Liver (tissue), 8 donors: ENCODE measurements at regions not wholly inside any gene's neighbourhood (a gene's known extent, or its start where the extent isn't known, plus 50 kb on each side); places are given as distances from the start of the nearest gene placed in this dataset.

Source experiments
- DNase-seq: peaks from one replicate; pipeline ENCODE4 v3.0.0-alpha.2; 2017; ENCODE audit warnings: low spot score
- H3K27ac ChIP-seq, 2 donors: one replicate each; pipeline ENCODE4 v1.7.0; 2013; ENCODE audit warnings: inconsistent platforms in 2 of 2, low read length in 2 of 2, control low read depth in 1 of 2, low read depth in 1 of 2, mild to moderate bottlenecking in 1 of 2
- H3K27me3 ChIP-seq, 4 donors: one replicate each; pipeline versions ENCODE4 v1.6.1 to v1.7.0; 2013; ENCODE audit warnings: low read length in 3 of 4, inconsistent platforms in 1 of 4, mild to moderate bottlenecking in 1 of 4, moderate library complexity in 1 of 4; ENCODE audit not compliant: control insufficient read depth in 4 of 4, insufficient read depth in 4 of 4
- H3K36me3 ChIP-seq, 4 donors: one replicate each; pipeline versions ENCODE4 v1.6.1 to v1.7.0; 2013; ENCODE audit warnings: low read length in 3 of 4, mild to moderate bottlenecking in 3 of 4, low read depth in 1 of 4, moderate library complexity in 1 of 4; ENCODE audit not compliant: control insufficient read depth in 4 of 4, insufficient read depth in 3 of 4
- H3K4me1 ChIP-seq, 4 donors: one replicate each; pipeline versions ENCODE4 v1.6.1 to v1.7.0; 2013; ENCODE audit warnings: low read length in 3 of 4, mild to moderate bottlenecking in 3 of 4, moderate library complexity in 1 of 4; ENCODE audit not compliant: control insufficient read depth in 4 of 4, insufficient read depth in 4 of 4
- H3K4me3 ChIP-seq, 3 donors: one replicate each; pipeline versions ENCODE4 v1.6.1 to v1.7.0; 2013; ENCODE audit warnings: low read length in 3 of 3, control low read depth in 1 of 3, low read depth in 1 of 3, mild to moderate bottlenecking in 1 of 3
- H3K9ac ChIP-seq, 2 donors: one replicate each; pipeline ENCODE4 v1.7.0; 2013; ENCODE audit warnings: low read length in 2 of 2, mild to moderate bottlenecking in 2 of 2, moderate library complexity in 2 of 2, control low read depth in 1 of 2, low read depth in 1 of 2
- H3K9me3 ChIP-seq, 4 donors: one replicate each; pipeline versions ENCODE4 v1.6.1 to v1.7.0; 2013; ENCODE audit warnings: low read length in 3 of 4; ENCODE audit not compliant: control insufficient read depth in 4 of 4
- EGR1 ChIP-seq, 2 donors: IDR thresholded peaks; 2 replicates each; pipeline ENCODE4 v1.6.1; 2016 to 2018; ENCODE audit warnings: antibody characterized with exemption in 2 of 2, low read depth in 2 of 2
- FOXA1 ChIP-seq: IDR thresholded peaks from 2 replicates; pipeline ENCODE4 v1.6.1; 2016; ENCODE audit warnings: antibody characterized with exemption
- FOXA2 ChIP-seq: IDR thresholded peaks from 2 replicates; pipeline ENCODE4 v1.6.1; 2016; ENCODE audit warnings: antibody characterized with exemption
- HNF4A ChIP-seq, 2 donors: conservative IDR thresholded peaks; 2 replicates each; pipeline ENCODE4 v1.6.1; 2016; ENCODE audit warnings: antibody characterized with exemption in 2 of 2, mild to moderate bottlenecking in 2 of 2
- JUND ChIP-seq, 2 donors: IDR thresholded peaks; 2 replicates each; pipeline ENCODE4 v1.6.1; 2016; ENCODE audit warnings: antibody characterized with exemption in 2 of 2
- MAX ChIP-seq: IDR thresholded peaks from 2 replicates; pipeline ENCODE4 v1.6.1; 2016; ENCODE audit warnings: antibody characterized with exemption
- NR2F2 ChIP-seq: IDR thresholded peaks from 2 replicates; pipeline ENCODE4 v1.6.1; 2016; ENCODE audit warnings: antibody characterized with exemption
- RAD21 ChIP-seq, 2 donors: IDR thresholded peaks; 2 replicates each; pipeline ENCODE4 v1.6.1; 2016; ENCODE audit warnings: antibody characterized with exemption in 2 of 2, mild to moderate bottlenecking in 2 of 2
- REST ChIP-seq: IDR thresholded peaks from 2 replicates; pipeline ENCODE4 v1.6.1; 2016; ENCODE audit warnings: antibody characterized with exemption, mild to moderate bottlenecking
- RXRA ChIP-seq, 2 donors: IDR thresholded peaks; 2 replicates each; pipeline ENCODE4 v1.6.1; 2017 to 2018; ENCODE audit warnings: antibody characterized with exemption in 2 of 2, mild to moderate bottlenecking in 1 of 2
- SP1 ChIP-seq: IDR thresholded peaks from 2 replicates; pipeline ENCODE4 v1.6.1; 2018; ENCODE audit warnings: antibody characterized with exemption, mild to moderate bottlenecking
- TAF1 ChIP-seq: conservative IDR thresholded peaks from 2 replicates; pipeline ENCODE4 v1.6.1; 2016; ENCODE audit warnings: antibody characterized with exemption, mild to moderate bottlenecking
- WGBS: extraction: QIAGEN DNeasy Blood & Tissue Kit; methylation state at CpG from one replicate; pipeline ENCODE4 v1.1.7; 2013; 5-methylcytosine and 5-hydroxymethylcytosine counted together
- TF ChIP-seq, protein P1 (sequence below): IDR thresholded peaks from 2 replicates; pipeline ENCODE4 v1.6.1; 2016; ENCODE audit warnings: antibody characterized with exemption
- TF ChIP-seq, protein P2 (sequence below): fragments of 150-350 bp; IDR thresholded peaks from 2 replicates; pipeline ENCODE4 v1.5.1; 2017; ENCODE audit warnings: improper control_type of control experiment, low read depth, low read length; ENCODE audit not compliant: missing input control
- donor health status: healthy.
- donor health status: healthy.
- donor health status: healthy.
- donor health status: healthy.
- donor health status: healthy.

DNA sequence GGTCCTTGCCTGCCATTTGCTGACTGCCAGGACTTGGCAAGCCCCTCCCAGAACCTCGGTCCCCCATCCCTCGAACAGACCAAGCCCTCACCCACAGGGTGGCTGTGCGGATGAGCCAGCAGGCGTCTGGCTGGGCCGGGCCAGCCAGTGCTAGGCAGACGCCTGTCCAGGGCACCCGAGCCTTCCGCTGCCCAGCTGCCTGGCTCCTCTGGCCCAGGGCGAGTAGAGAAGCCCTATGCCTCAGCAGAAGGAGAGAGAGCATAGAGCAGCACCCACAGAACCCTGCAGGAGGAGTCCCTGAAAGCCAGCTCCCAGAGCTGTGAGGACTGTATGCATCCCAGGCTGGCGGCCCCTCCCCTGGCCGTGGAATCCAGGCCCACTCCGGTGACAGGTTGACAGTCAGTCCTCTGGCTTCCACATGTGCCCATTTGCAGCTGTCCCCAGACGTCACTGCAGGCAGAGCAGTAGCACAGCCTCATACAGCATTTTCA, 62.1 kb upstream of the GLI2 start:
- no peaks in the 10 kb centered on the region for H3K36me3 ChIP-seq
- TF ChIP-seq FOXA1 (no peak), TAF1 (no peak)
- TF ChIP-seq, protein P1, sequence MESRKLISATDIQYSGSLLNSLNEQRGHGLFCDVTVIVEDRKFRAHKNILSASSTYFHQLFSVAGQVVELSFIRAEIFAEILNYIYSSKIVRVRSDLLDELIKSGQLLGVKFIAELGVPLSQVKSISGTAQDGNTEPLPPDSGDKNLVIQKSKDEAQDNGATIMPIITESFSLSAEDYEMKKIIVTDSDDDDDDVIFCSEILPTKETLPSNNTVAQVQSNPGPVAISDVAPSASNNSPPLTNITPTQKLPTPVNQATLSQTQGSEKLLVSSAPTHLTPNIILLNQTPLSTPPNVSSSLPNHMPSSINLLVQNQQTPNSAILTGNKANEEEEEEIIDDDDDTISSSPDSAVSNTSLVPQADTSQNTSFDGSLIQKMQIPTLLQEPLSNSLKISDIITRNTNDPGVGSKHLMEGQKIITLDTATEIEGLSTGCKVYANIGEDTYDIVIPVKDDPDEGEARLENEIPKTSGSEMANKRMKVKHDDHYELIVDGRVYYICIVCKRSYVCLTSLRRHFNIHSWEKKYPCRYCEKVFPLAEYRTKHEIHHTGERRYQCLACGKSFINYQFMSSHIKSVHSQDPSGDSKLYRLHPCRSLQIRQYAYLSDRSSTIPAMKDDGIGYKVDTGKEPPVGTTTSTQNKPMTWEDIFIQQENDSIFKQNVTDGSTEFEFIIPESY = no peak
- H3K27ac ChIP-seq = no peak overlapping the region
- no peak overlapping the region for H3K9ac ChIP-seq
- no peaks in the 10 kb centered on the region for H3K9me3 ChIP-seq
- no peak overlapping the region for H3K4me3 ChIP-seq
- WGBS = 89% methylated on average over 13 of the region's 13 CpGs
- peaks cover 0 to 5% (median 0%) of the 10 kb centered on the region in 4 donors for H3K27me3 ChIP-seq
- H3K4me1 ChIP-seq = no peaks in the 10 kb centered on the region
- DNase-seq = no peak

DNA sequence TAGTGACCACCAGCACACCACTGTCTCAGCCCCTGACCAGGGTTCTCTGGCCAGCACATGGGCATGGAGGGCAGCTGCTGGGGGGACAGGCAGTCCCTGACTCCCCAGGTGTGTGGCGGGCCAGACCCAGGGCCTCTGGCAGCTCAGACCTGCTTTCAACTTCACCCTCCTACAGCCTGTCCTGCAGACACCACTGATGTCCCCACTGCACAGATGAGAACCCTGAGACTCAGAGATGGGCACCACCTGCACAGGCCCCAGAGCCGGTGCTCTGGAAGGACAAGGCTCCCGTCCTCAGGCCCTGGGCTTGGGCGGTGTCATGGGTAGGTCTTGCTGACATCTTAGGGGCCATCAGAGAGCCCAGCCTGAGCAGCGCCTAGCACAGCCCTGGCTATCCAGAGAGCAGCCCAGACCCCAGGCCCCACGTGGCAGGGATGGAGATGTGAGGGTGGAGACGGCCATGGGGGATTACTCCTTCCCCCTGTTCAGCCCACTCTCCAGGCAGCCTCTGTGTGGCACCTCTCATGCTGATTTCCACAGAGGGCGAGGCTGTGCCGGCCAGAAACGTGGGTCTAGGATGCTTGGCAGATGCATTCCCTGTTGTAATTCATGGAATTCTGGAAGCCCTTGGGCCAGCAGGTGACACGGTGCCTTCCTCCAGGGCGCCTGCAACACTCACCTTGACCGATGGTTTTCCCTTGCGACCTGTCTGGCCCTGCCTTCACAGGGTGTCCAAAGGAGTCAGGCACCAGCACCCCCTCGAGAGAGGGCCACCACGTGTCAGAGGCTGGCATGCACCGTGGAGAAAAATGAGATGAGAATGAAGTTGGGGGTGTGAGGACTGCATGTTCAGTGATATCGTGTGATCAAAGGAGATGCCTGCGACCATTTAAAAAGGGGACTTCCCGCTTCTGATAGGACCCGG, 61.2 kb upstream of the GLI2 start:
- no peak overlapping the region for H3K4me3 ChIP-seq
- H3K27me3 ChIP-seq = peaks cover 0 to 5% (median 0%) of the 10 kb centered on the region in 4 donors
- no peak for TF ChIP-seq RAD21 (IDR thresholded peaks at IDR 0.05)
- TF ChIP-seq SP1 = no peak
- TF ChIP-seq, protein P2, sequence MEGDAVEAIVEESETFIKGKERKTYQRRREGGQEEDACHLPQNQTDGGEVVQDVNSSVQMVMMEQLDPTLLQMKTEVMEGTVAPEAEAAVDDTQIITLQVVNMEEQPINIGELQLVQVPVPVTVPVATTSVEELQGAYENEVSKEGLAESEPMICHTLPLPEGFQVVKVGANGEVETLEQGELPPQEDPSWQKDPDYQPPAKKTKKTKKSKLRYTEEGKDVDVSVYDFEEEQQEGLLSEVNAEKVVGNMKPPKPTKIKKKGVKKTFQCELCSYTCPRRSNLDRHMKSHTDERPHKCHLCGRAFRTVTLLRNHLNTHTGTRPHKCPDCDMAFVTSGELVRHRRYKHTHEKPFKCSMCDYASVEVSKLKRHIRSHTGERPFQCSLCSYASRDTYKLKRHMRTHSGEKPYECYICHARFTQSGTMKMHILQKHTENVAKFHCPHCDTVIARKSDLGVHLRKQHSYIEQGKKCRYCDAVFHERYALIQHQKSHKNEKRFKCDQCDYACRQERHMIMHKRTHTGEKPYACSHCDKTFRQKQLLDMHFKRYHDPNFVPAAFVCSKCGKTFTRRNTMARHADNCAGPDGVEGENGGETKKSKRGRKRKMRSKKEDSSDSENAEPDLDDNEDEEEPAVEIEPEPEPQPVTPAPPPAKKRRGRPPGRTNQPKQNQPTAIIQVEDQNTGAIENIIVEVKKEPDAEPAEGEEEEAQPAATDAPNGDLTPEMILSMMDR = no peak
- no peak for TF ChIP-seq JUND (IDR thresholded peaks at IDR 0.05)
- no peak for TF ChIP-seq NR2F2
- no peak for TF ChIP-seq MAX
- no peaks in the 10 kb centered on the region for H3K9me3 ChIP-seq
- H3K27ac ChIP-seq = no peak overlapping the region
- no peak for DNase-seq
- H3K4me1 ChIP-seq = no peaks in the 10 kb centered on the region
- WGBS = 86% methylated on average over 21 of the region's 21 CpGs
- H3K9ac ChIP-seq = no peak overlapping the region
- H3K36me3 ChIP-seq = no peaks in the 10 kb centered on the region

DNA sequence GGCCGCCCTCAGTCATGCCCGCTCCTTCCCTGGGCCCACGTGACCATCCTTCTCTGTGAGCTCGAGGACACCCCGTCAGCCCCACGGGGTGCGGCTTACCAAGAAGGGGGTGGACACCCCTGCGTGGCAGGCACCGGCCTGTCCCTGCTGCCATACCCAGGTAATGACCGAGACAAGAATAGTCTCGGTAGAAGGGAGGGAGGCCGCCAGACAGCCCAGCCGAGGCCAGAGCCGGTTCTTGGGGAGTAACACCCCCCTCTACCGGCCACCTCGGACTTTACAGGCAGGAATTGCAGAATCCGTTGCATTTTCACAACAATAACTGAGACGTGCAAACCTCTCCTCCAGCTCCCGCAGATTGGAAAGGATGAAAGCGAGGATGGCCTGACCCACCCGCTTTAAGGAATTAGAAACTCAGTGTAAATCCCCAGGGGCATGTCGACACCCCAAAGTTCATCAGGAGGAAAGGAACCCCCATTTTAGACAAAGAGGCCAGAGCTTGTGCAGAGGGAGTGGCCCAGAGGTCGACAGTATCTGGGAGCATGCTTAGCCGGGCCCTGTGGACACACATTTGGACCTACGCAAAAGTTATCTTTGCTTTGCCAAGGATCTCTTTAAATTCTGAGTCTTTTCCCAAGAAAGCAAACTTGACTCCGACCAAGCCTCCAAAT, 60.1 kb upstream of the GLI2 start:
- H3K9me3 ChIP-seq = no peaks in the 10 kb centered on the region
- no peak overlapping the region for H3K4me3 ChIP-seq
- H3K36me3 ChIP-seq = no peaks in the 10 kb centered on the region
- no peak overlapping the region for H3K27ac ChIP-seq
- H3K27me3 ChIP-seq = no peaks in the 10 kb centered on the region
- H3K4me1 ChIP-seq = peaks cover 0 to 4% (median 3%) of the 10 kb centered on the region in 4 donors
- no peak overlapping the region for H3K9ac ChIP-seq
- 36% methylated on average over 26 of the region's 26 CpGs for WGBS
- TF ChIP-seq HNF4A (conservative IDR thresholded peaks at IDR 0.05) (no peak), REST (no peak), FOXA2 (no peak), NR2F2 (no peak), EGR1 (IDR thresholded peaks at IDR 0.05; ENCODE audit: low read depth in 2 of 2) (no peak), RXRA (IDR thresholded peaks at IDR 0.05) (no peak), RAD21 (IDR thresholded peaks at IDR 0.05) (peak; percentile 93 to 95), JUND (IDR thresholded peaks at IDR 0.05) (no peak)
- TF ChIP-seq, protein P2 = peak; percentile 85
- DNase-seq = peak; percentile 62
